SW 1271 (cell line): ENCODE measurements at regions not wholly inside any gene's neighbourhood (a gene's known extent, or its start where the extent isn't known, plus 50 kb on each side); places are given as distances from the start of the nearest gene placed in this dataset.

Experiments used
- DNase-seq, 2 experiments: peaks; one replicate each; lab custom pipeline; 2025; lab: John Stamatoyannopoulos, UW

GRCh38 chr6:120237221-120237620 is 887.7 kb upstream of the MAN1A1 start:
- no peak for DNase-seq

- DNase-seq: no peak
Measured at GRCh38 chr6:120230008-120230407, 880.4 kb upstream of the MAN1A1 start.

DNA sequence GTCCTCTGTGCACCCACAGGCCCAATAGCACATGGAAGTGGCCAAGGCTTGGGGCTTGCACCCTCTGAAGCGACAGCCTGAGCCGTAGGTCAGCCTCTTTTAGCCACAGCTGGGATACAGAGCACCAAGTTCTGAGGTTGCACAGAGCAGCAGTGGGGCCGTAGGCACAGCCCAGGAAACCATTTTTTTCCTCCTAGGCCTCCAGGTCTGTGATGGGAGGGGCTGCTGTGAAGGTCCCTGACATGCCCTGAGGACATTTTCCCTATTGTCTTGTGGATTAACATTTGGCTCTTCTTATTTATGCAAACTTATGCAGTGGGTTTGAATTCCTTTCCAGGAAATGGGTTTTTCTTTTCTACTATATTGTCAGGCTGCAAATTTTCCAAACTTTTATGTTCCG is 878.7 kb upstream of the MAN1A1 start:
- no peak for DNase-seq

- DNase-seq: no peak
Measured at GRCh38 chr6:120219339-120219738, 869.8 kb upstream of the MAN1A1 start.

DNA sequence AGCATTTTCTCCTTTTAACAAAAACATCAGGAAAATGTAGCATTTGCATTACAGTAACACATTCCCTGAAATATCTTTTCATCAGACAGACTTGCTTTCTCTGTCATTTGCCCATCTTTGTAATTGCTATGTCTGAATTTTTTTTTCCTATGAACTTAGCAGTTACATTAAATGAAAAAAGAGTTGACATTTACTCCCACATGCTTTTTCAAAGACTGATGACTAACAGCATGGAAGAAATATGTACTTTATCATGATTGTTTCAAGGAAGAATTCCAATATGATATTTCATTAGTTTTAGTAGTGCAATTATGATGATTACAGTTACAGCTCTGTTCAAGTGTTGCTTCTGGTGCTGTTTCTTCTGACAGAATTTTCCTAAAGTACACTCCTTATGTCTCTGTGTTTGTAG is 864.5 kb upstream of the MAN1A1 start:
- no peak for DNase-seq

DNA sequence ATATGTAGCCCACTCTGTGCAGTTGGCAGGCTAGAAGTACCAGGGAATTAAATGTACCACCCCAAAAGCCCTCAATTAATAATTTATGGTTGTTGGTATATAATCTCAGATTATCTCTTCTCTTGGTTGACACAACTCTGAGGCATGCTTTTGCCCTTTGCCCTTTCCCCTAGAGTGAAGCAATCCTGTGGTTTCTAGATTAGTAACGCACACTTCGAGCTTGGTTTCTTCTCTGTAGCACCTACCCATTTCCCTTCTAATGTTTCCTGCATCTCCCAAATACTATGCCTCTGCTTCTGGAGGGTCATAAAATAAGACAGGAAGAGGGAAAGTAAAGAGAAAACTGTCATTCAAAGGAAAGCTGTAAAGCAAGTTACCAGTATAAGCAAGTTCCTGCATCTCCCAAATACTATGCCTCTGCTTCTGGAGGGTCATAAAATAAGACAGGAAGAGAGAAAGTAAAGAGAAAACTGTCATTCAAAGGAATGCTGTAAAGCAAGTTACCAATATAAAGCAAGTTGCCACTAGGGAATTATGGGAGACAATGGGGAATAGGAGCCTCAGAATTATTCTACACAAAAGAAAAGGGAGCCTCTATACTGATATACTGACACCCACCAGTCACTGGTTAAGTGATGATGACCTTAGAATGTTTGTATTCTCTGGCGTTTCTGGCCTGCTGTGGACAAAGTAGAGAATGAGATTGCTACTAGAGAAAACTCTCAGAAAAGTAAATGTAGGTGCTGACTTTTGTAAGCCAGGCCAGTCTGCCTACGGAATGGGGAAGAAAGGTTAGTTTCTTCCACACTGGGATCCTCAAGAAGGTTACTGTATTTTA is 862.6 kb upstream of the MAN1A1 start:
- DNase-seq: no peak

DNA sequence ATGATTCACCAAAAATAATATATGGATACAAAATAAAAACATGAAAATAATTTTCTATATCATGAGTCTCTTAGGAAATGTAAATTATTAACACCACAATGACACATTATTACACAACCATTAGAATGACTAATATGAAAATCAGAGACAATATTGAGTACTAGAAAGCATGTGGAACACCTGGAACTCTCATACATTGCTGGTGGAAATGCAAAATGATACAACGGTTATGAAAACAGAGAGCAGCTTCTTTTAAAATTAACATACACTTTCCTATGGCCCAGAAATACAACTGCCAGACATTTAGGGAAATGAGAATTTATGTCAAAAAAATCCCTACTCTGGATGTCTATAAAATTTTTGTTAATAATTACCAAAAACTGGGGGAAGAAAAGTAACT is 853.3 kb upstream of the MAN1A1 start:
- no peak for DNase-seq

DNA sequence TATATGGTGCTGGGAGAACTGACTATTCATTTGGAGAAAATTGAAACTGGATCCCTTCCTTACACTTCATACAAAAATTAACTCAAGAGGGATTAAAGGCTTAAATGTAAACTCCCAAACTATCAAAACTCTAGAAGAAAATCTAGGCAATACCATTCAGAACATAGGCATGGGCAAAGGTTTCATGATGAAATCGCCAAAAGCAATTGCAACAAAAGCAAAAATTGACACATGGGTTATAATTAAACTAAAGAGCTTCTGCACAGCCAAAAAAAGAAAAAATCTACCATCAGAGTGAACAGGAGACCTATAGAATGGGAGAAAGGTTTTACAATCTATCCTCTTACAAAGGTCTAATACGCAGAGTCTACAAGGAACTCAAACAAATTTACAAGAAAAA is 851.3 kb upstream of the MAN1A1 start:
- no peak for DNase-seq

DNA sequence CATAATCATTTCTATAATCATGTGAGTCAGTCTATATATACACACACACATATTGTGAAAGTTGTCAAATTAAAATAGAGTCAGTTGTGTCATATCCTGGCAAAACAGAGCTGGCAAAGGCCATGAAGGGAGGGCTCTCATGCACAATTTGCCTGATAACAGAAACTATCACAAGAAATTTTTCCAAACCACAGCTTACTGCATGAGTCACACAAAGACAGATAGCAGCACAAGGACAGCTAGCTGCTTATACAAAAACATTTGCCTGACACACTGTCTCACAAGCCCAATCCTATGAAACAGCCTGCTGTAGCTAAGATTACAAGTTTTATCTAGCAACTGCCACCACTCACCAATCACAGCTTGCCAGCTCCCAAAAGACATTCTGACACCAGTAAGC is 848.5 kb upstream of the MAN1A1 start:
- peak in 1 of 2 experiments; percentile 29 for DNase-seq

DNA sequence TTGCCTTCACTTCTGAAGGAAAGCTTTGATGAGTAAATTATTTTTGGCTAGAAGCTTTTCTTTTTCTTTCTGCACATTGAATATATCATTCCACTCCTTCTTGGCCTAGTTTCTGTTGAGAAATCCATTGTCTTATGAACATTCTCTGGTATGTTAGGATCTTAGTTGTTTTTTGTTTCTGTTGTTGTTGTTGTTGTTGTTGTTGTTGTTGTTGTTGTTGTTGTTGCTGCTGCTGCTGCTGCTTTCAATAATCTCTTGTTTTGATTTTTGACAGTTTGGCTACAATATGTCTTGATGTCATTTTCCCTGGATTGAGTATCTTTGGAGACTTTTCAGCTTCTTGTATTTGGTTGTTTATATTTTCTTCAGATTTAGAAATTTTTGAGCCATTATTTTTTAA is 836.5 kb upstream of the MAN1A1 start:
- DNase-seq: no peak

DNA sequence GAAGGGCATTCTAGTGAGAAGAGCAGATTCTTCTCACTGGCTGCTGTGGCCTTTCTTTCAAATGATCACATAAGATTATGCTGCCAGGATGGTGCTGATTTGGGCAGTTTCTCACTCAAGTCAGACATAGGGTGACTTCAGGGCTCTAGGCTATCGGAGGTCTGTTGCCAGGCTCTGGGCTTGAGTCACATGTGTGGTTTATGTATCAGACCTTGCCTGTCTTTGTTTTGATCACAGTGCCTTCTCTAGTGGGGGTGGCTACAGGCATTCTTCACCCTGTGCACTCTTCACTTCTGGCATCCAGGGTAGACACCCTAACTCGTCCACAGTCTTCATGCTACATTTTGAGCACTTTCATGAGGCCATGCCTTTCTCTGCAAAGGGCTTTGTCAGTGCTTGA is 823.7 kb upstream of the MAN1A1 start:
- DNase-seq: no peak

DNA sequence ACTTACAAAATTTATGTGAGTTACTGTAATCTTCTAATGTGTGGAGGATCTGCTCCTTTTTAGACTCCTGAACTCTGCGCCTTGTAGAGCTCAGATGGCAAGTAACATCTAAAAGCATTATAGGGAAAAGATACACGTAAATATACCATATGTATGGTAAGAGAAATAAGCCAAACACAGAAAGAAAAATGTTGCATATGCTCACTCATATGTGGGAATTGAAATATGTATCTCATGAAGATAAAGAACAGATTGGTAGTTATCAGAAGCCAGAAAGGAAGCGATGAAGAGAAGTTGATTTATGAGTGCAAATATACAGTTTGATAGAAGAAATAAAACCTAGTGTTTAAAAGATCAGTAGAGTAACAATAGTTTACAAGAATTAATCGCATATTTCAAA is 815.0 kb upstream of the MAN1A1 start:
- no peak for DNase-seq

GRCh38 chr6:120157873-120158272 is 808.3 kb upstream of the MAN1A1 start:
- no peak for DNase-seq

DNA sequence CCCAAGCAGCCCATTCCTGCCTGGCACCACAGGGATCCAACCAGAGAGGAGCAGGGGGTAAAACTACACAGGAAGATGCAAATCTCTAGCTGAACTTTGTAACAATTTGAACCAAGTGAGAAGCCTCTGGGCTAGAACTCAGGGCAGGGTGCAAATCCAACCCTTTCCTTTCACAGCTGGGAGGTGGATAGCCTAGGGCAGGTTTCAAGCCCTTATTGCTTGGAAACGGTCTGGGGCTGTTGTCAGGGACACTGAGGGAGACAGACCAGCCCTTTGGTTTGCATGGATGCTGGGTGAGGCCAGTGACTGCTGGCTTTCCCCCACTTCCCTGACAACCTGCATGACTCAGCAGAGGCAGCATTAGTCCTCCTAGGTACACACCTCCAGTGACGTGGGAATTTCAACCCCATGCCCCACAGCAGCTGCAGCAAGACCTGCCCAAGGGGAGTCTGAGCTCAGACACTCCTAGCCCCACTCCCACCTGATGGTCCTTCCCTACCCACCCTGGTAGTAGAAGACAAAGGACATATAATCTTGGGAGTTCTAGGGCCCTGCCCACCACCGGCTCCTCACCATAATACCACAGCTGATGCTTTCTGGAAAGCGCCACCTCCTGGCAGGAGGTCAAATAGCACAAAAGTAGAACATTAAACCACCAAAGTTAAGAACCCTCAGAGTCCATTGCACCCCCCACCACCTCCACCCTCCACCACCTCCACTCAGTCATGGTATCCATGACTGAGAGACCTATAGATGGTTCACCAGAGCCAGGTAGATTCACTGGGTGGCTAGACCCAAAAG is 797.7 kb upstream of the MAN1A1 start:
- no peak for DNase-seq

GRCh38 chr6:120141601-120142000 is 792.0 kb upstream of the MAN1A1 start:
- no peak for DNase-seq

DNA sequence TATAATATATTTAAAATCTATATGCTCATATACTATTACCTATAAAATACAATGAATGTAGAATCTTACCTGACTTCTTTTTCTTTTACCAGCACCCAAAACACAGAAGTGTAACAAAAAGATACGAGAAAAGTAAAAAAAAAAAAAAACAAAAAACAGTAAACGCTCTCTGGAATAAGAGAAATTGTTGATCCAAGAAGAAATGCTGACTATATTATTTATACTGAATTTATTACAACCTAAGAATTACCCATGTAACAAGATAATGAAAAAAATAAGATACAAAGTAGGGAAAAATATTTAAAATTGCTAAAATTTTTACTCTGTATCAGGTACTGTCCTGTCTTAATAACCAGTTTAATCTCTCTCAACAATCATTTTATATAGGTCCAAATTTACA is 787.9 kb upstream of the MAN1A1 start:
- no peak for DNase-seq

DNA sequence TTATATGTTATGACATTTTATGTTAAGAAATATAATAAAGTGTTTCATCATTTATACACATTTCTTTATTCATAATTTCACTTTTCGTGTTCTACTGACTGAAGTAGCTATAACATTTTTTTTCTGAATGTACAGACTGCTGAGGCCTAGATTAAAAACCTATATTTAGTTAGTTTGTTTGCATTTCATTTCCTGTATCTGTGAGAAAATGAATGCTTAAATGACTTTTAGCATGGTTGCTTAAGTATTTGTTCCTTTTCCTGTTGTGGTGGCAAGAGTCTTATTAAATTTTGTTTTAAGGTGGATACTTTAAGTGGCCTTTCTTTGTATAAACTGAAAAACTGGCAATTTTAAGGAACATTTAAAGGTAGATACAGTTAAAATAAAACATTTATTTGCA is 779.7 kb upstream of the MAN1A1 start:
- DNase-seq: no peak

DNA sequence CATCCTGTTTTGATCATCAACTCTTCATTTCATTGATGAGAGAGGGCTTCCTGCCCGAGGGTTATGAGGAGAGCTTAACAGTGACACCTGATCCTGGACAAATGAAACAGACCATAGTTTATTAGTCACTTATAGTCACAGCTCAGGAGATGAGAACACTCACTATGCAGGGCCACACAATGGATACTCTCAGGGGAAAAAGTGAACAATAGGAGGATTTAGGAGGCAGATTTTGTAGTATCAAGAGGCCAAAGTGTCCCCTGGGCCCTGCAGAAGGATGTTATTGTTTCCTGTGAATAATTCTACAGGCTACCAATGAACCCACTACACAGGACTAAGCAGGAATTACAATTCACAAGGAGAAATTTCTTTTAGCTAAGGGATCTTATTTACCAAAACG is 772.8 kb upstream of the MAN1A1 start:
- DNase-seq: no peak

GRCh38 chr6:120116343-120116742 is 766.8 kb upstream of the MAN1A1 start:
- DNase-seq: no peak

- no peak for DNase-seq
Measured at GRCh38 chr6:120112980-120113379, 763.4 kb upstream of the MAN1A1 start.

DNA sequence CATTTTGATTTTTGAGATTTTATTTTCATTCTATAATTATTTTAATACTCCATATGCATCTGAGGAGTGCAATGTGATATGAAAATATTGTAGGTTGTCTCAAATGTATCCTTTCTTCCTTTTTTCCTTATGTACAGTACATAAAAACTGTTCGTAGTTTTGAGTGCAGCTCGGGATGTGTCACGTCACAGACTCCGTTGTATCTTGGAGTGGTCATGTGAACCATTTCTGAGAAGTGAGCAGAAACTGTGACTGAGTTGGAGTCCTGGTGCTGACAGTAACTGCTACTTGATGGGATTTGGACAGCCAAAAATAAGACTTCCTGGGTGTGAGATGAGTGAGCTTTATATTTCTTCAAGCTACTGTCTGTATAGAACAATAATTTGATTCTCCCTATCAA is 761.4 kb upstream of the MAN1A1 start:
- no peak for DNase-seq

DNA sequence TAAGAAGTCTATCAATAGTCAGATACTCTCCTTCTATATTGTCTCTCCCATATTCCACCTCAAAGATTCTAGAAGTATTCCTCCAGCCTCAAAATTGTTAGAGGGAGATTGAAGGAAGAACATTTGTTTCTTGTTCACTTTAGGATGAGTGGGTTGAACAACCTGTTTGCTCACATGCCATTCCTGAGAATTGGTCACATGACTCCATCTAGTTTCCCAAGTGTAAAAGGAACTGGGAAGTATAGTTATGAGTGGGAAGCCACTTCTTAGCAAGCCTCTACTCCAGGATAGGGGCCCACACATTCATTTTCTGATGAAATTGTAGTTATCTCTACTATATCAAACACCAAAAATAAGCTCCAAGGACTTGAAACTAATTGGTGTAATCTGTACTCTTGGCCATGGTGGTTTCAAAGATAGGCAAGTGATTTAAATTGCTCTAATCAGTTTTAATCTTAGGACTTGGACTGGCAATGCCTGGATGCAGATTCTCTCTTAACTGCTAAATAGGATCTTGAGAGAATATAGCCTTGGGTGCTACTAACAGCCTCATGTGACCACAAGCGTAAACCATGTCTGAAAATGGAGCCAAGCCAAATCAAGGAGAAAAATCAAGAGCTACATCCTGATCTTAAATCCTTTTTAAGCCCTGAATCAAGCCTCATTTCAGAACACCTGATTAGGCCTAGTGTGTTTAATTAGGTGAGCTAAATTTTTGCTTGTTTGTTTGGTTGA is 758.7 kb upstream of the MAN1A1 start:
- no peak for DNase-seq

- no peak for DNase-seq
Measured at GRCh38 chr6:120103618-120104017, 754.1 kb upstream of the MAN1A1 start.
